HPDE6-E6E7 (cell line): ENCODE measurements at regions not wholly inside any gene's neighbourhood (a gene's known extent, or its start where the extent isn't known, plus 50 kb on each side); places are given as distances from the start of the nearest gene placed in this dataset.

Source experiments
- DNase-seq: peaks from one replicate; pipeline ENCODE4 v3.0.0; 2011; ENCODE audit warnings: missing footprints; ENCODE audit errors: extremely low spot score

- no peak for DNase-seq
Observed at GRCh38 chr10:117716889-117717288, 174.3 kb downstream of the EMX2 start.

- no peak for DNase-seq
Observed at GRCh38 chr10:117718986-117719920, 176.7 kb downstream of the EMX2 start.

DNA sequence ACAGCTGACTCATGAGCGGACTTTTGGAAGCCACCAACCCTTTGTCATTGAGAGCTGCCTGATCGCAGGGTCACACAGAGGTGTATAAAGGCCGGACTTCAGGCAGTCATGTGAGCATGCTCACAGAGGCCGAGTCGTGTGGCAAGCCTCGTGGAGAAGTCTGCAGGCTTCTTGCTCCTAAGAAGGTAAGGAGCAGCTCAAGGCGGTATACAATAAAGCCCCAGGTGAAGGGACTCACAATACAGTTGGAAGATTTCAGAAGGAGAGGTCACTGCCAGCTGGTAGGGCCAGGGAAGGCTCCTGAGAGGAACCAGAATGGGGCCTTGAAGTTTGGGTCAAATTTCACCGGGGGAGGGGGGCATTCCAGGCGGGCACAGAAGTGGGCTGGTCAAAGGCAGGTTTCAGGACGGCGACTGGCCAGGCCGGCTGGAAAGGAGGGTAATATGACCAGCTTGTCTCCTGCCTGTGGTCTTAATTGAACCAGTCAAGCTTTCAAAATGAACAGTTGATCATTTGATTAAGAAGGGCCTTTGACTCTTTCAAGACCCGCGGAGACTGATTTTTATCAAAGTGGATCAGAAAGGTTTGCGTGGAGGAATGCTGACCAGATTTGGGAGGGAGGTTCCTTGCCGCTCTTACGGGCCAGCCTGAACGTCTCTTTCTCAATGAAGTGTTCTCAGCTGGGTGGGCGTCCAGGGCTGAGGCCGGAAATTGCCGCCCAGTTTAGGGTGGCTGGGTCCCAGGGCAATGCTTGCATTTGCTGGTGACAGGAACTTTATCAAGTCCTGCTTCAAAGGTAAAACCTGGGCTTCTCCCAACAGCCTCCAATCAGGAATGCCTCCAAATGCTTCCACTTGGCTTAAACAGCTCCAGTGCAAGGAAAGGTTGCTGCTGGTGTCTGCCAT lies 178.6 kb downstream of the EMX2 start:
- no peak for DNase-seq

DNA sequence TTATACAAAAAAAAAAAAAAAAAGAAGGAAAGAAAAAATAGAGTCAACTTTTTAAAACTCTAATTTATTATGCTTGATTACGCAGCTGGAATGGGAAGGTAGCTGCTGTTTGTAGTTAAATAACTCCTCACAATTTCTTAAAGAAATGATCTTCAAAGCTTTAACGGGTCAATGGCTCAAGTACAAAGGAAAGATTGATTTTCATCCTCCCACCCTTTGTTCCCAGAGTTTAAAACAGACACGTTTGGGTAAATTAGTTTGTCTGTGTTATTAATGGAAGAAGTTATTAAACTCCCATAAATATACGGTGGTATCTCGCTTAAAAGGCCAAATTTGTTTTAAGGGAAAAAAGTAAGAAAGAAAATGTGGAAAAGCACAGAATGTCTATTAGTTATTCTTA lies 179.3 kb downstream of the EMX2 start:
- no peak for DNase-seq

DNA sequence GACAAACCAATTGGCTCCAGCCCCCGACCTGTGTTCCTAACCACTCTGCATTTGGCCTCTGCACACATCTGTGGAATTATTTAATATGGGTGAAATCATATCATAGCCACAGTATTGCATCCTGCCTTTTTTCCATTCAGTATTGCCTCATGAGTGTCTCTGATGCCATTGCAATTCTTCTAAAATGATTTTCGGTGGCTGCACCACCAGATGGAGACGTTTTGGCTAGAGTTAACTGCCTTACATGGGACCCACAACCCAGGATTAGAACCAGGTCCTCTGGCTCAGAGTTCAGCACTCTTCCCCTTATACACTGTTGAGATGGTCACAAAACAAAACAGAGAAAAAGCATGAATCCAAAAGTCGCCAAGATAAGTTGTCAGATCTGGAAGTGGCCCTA lies 180.8 kb downstream of the EMX2 start:
- DNase-seq, result no peak

- DNase-seq, result no peak
Observed at GRCh38 chr10:117725993-117726392, 183.4 kb downstream of the EMX2 start.

DNA sequence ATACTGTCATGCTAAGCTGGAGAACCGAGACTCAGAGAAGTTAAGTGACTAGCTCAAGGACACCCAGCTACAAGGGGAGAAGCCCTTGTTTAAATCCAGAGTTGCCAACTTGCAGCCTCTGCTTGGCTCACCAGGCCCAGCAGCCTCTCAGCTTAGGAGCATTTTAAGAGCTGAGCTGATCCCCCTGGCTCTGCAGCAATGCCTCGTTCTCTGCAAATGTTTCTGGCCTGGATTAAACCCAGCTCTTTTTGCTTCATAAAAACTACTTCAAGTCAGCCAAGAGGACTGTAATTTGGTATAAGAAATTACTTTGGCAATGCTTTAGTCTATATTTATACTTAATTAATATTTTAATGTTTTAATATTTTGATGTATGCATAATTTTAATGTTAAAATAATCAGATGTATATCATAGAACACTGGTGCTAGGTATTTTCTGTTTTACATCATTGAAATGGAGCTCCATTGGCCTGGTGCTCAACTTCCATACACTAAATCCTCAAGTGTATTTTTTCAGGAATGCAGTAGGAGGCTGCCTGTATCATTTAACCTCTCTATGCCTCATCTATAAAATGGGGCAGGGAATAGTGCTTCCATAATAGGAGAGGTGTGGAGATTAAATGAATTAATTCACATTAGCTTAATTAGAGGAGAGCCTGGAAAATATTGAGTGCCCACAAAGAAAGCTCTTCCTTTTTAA lies 184.2 kb downstream of the EMX2 start:
- DNase-seq, result no peak

DNA sequence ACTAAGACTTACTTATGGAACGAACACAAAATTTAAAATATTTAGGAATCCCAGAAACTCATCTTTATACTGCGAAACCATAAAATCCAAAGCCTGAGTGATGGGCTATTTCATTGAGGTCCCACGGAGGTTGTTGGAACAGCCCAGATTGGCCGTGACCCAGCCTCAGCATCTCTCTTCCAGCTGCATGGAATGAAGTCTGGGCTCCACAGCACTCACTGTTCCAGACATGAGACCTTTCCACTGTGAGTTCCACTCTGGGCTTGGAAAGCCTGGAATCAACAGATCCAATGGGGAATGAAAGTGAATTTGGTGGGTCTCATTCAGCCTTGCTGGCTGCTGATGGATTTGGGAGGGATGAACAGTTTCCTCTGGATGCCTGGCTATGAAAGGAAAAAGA lies 184.9 kb downstream of the EMX2 start:
- no peak for DNase-seq

DNA sequence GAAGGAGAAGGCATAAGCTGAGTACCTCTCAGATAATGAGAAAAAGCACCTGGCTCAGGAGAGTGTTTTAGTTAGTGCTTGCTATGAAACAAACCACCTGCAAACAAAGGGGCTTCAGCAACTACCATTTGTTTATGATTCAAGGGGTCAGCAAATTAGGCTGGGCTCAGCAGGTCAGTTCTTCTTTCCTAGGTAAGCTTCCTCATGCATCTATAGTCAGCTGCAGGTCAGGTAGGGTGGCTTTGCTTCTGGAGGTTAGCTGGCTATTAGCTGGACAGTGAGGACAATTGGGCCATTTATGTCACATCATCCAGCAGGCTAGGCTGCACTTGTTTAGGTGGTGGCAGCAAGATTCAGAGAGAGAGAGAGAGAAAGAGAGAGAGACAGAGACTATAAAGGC lies 185.5 kb downstream of the EMX2 start:
- DNase-seq, result no peak

- DNase-seq, result no peak
Observed at GRCh38 chr10:117729156-117729555, 186.6 kb downstream of the EMX2 start.

DNA sequence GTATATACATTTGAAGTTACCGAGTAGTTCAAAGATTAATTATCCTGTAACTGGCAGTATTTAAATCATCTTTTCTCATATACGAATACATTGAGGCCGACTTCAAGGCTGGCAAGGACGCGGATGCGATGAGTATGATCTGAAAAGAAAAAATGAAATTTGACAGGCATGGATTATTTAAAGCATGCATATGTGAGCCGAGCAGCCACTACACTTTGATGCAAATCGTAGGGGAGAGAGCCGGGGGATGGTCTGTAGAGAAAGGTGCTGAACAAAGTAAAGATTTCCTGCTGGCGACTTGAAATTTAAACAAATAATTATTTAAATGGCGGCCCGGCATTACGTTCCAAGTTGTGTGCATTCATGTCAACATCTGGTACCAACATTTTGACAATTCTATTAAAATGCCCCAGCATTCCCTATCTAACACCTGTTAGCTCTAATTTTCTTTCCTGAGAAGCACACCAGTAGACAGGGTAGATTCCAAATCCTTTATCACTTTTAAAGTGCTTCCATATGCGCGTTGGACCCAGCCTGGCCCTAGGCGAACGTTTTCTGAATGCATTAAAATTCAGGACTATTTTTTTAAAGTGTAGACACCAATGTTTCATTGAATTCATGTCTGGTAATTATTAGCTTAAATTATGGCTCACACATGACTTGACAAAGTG lies 188.7 kb downstream of the EMX2 start:
- no peak for DNase-seq

- no peak for DNase-seq
Observed at GRCh38 chr10:117734731-117735405, 192.3 kb downstream of the EMX2 start.

- DNase-seq, result no peak
Observed at GRCh38 chr10:117736655-117737054, 194.1 kb downstream of the EMX2 start.

DNA sequence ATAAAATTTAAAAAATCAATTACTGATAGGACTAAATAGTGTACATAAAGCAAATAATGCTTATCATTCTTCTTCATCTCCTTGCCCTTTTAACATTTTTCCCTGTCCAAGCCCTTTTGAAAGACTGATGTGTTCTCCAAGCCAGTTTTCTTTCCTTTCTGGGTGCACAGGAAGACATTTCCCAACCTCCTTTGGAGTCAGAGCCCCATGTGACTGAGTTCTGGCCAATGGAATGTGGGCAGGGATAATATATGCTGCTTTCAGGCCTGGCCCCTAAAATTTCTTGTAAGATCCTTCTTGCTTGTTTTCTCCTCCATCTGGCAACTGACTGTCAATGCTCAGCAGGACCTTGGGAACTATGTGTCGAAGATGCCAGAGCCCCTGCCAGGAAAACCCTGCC lies 197.5 kb downstream of the EMX2 start:
- no peak for DNase-seq

DNA sequence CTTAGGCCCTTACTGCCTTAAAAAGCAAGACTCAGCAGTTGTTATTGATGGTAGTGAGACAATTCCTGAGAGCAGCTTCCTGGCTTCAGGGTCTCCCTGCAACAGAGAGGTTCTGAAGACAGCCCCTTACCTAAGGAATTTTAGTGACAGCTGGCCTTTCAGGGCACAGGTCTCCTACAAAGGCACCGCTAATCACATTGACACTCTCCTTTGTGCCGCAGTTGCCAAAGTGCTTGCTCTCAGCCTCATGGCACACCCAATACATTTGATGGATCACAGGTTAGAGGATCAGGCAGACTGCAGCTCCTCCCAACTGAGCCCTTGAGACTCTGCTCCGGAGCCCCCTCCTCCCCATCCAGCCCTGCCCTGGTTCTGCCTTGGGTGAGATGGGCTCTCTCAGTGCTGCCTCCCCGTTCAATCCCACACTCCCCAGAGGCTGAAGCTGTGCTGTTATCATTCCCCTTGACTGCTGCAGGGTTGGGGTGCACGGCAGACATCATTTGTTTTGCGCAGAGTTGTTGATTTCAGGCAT lies 198.2 kb downstream of the EMX2 start:
- DNase-seq, result no peak

- DNase-seq, result no peak
Observed at GRCh38 chr10:117741524-117741923, 199.0 kb downstream of the EMX2 start.

GRCh38 chr10:117743509-117743908 lies 201.0 kb downstream of the EMX2 start:
- DNase-seq, result no peak

- no peak for DNase-seq
Observed at GRCh38 chr10:117745301-117745700, 202.8 kb downstream of the EMX2 start.

GRCh38 chr10:117746541-117747448 lies 204.2 kb downstream of the EMX2 start:
- no peak for DNase-seq

DNA sequence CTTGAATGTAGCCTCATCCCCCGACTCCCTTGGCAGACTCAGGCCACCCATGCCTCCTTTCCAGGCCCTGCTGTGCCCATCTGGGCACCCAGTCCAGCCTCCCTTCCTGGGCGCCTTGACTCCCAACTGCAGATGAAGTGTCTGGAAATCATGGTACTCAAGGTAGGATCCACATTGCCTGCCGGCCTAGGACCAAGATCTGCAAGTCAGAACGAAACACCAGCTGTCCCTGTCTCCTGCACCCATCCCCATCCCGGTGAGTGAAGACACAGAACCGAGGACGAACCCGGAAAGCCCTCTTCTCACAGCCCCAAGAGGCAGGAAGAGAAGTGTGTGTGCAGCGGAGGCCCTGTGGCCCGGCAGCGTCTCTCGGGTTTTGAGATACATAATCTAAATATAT lies 205.1 kb downstream of the EMX2 start:
- DNase-seq, result no peak
